ENCODE measurements at regions not wholly inside any gene's neighbourhood (a gene's known extent, or its start where the extent isn't known, plus 50 kb on each side); places are given as distances from the start of the nearest gene placed in this dataset.

GRCh38 chr6:84500726-84501125 lies 263.7 kb downstream of the TBX18 start:
- TF ChIP-seq CTCF (IDR thresholded peaks at IDR 0.05), result no peak
- Histone ChIP-seq H3K27ac (no peak overlapping the region), H3K4me3 (no peak overlapping the region)
- DNase-seq (ENCODE audit: low spot score), result no peak

GRCh38 chr6:84498905-84499304 lies 265.5 kb downstream of the TBX18 start:
- no peak overlapping the region for H3K4me3 ChIP-seq
- no peak for DNase-seq (ENCODE audit: low spot score)
- no peak overlapping the region for H3K27ac ChIP-seq
- no peak for TF ChIP-seq CTCF (IDR thresholded peaks at IDR 0.05)

- H3K27ac ChIP-seq, result peak overlapping the region in 1 of 2 donors; percentile 8
- DNase-seq (ENCODE audit: low spot score), result no peak
Measured at GRCh38 chr6:84492241-84493165, 265.1 kb upstream of the CEP162 start.

GRCh38 chr6:84489598-84489997 lies 262.2 kb upstream of the CEP162 start:
- no peak for TF ChIP-seq CTCF (IDR thresholded peaks at IDR 0.05)
- DNase-seq (ENCODE audit: low spot score), result no peak
- H3K27ac ChIP-seq, result no peak overlapping the region
- H3K4me3 ChIP-seq, result no peak overlapping the region

More at GRCh38 chr6:84492241-84493165, 265.1 kb upstream of the CEP162 start:
- no peak overlapping the region for H3K4me3 ChIP-seq
- no peak for TF ChIP-seq CTCF (IDR thresholded peaks at IDR 0.05)

- no peak for DNase-seq (ENCODE audit: low spot score)
- no peak overlapping the region for H3K27ac ChIP-seq
Measured at GRCh38 chr6:84486526-84486925, 259.1 kb upstream of the CEP162 start.

GRCh38 chr6:84469144-84469543 lies 241.7 kb upstream of the CEP162 start:
- no peak for DNase-seq (ENCODE audit: low spot score)
- Histone ChIP-seq H3K27ac (no peak overlapping the region), H3K4me3 (no peak overlapping the region)
- TF ChIP-seq CTCF (IDR thresholded peaks at IDR 0.05), result no peak

More at GRCh38 chr6:84486526-84486925, 259.1 kb upstream of the CEP162 start:
- TF ChIP-seq CTCF (IDR thresholded peaks at IDR 0.05), result no peak
- H3K4me3 ChIP-seq, result no peak overlapping the region

GRCh38 chr6:84467296-84467695 lies 239.9 kb upstream of the CEP162 start:
- no peak overlapping the region for H3K4me3 ChIP-seq
- no peak for DNase-seq (ENCODE audit: low spot score)
- H3K27ac ChIP-seq, result no peak overlapping the region
- TF ChIP-seq CTCF (IDR thresholded peaks at IDR 0.05), result no peak

All from coronary artery (tissue), 2 donors.